ENCODE measurements at regions not wholly inside any gene's neighbourhood (a gene's known extent, or its start where the extent isn't known, plus 50 kb on each side); places are given as distances from the start of the nearest gene placed in this dataset.

- TF ChIP-seq EZH2 (IDR thresholded peaks at IDR 0.05; ENCODE audit: insufficient read depth, poor library complexity, severe bottlenecking) (no peak), EZH2phosphoT487 (IDR thresholded peaks at IDR 0.05; ENCODE audit: insufficient read depth, low read depth) (no peak)
Measured at GRCh38 chr13:50340146-50340545, 324.9 kb downstream of the KCNRG start.

All from GM23248 (cell line).